Right lobe of liver (tissue), 6 donors: ENCODE measurements at regions not wholly inside any gene's neighbourhood (a gene's known extent, or its start where the extent isn't known, plus 50 kb on each side); places are given as distances from the start of the nearest gene placed in this dataset.

Source experiments
- ATAC-seq, 4 donors: fragments of 200-7000 bp; cut with Tn5 transposase; one replicate each; pipeline ENCODE4 v1.9.1; 2020; ENCODE audit warnings: mild to moderate bottlenecking in 4 of 4, moderate library complexity in 4 of 4
- DNase-seq, 3 donors: peaks; one replicate each; pipeline ENCODE4 v3.0.0-alpha.2; 2020
- H3K27ac ChIP-seq, 3 donors: fragments of 200-600 bp; one replicate each; pipeline ENCODE4 v1.8.0; 2022
- H3K27me3 ChIP-seq, 2 donors: fragments of 200-600 bp; one replicate each; pipeline ENCODE4 v1.8.0; 2022
- H3K36me3 ChIP-seq, 4 donors: fragments of 200-600 bp; sonication (generic) in 1 of 4; one replicate each; pipeline versions ENCODE4 v1.5.1 to v1.8.0; 2017 to 2022; ENCODE audit warnings: control low read depth in 1 of 4
- H3K4me1 ChIP-seq, 4 donors: fragments of 200-600 bp; sonication (generic) in 1 of 4; one replicate each; pipeline versions ENCODE4 v1.5.1 to v1.8.0; 2017 to 2022; ENCODE audit warnings: control low read depth in 1 of 4
- H3K4me3 ChIP-seq, 3 donors: fragments of 200-600 bp; one replicate each; pipeline ENCODE4 v1.8.0; 2022
- H3K9me3 ChIP-seq, 4 donors: fragments of 200-600 bp; sonication (generic) in 1 of 4; one replicate each; pipeline versions ENCODE4 v1.5.1 to v1.8.0; 2017 to 2022; ENCODE audit warnings: control low read depth in 1 of 4
- CTCF ChIP-seq, 4 donors: fragments of 200-600 bp in 3 of 4; fragments of 450-650 bp in 1 of 4; IDR thresholded peaks; one replicate each; pipeline versions ENCODE4 v1.5.1 to v1.8.0; 2016 to 2022; ENCODE audit warnings: antibody characterized with exemption in 4 of 4, mild to moderate bottlenecking in 2 of 4
- POLR2A ChIP-seq: fragments of 450-650 bp; IDR thresholded peaks from one replicate; pipeline ENCODE4 v1.6.1; 2017; ENCODE audit warnings: antibody characterized with exemption, mild to moderate bottlenecking
- WGBS: methylation state at CpG from one replicate; pipeline ENCODE4 v1.1.6; 2018; ENCODE audit warnings: low coverage, low lambda C conversion rate; ENCODE audit not compliant: insufficient coverage; ENCODE audit errors: missing lambda C conversion rate; 5-methylcytosine and 5-hydroxymethylcytosine counted together
- intact Hi-C, 2 donors: fragments of 100-400 bp; cut with DNase I; formaldehyde crosslinking; loops; one replicate each; pipeline versions ENCODE4 v1.11.2 to v1.14.1; 2022
- donor health status: DM: no; HTN: yes; CAD: no.
- donor health status: DM: no; HTN: no; CAD: no.
- donor health status: DM: no; HTN: no; CAD: no.
- donor health status: DM: no; HTN: yes; CAD: no.
- donor health status: DM: no; HTN: yes; CAD: no.

GRCh38 chr6:45783716-45784115 lies 231.9 kb downstream of the CLIC5 start:
- no peak overlapping the region for H3K4me3 ChIP-seq
- no peak for TF ChIP-seq CTCF (IDR thresholded peaks at IDR 0.05)
- TF ChIP-seq POLR2A = no peak
- no peaks in the 10 kb centered on the region for H3K4me1 ChIP-seq
- ATAC-seq (no peak), DNase-seq (no peak)
- no peaks in the 10 kb centered on the region for H3K9me3 ChIP-seq
- no peaks in the 10 kb centered on the region for H3K27me3 ChIP-seq
- H3K36me3 ChIP-seq = no peaks in the 10 kb centered on the region
- intact Hi-C loops = no loop called here
- 74% methylated on average over 5 of the region's 5 CpGs for WGBS
- H3K27ac ChIP-seq = no peak overlapping the region

DNA sequence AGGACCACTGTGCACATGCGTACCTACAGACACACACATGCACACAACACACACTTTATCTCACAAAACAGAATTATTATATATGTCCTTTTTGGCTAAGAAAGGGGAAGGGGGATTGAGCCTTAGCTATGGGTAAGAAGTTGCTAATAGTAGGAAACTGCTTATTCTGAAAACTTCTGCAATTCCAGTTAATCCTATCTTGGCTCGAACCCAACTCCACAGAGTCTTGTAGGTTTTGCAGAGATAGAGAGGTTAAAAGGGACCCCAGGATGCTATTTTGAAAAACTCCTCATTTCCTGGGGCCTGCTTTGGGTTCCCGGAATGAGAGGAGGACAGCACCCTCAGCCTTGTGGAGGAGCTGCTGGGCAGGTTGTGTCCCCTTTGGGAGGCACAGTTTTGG lies 233.8 kb downstream of the CLIC5 start:
- 81% methylated on average over 2 of the region's 3 CpGs for WGBS
- Histone ChIP-seq H3K4me1 (no peaks in the 10 kb centered on the region), H3K4me3 (no peak overlapping the region), H3K36me3 (no peaks in the 10 kb centered on the region), H3K27ac (no peak overlapping the region), H3K9me3 (no peaks in the 10 kb centered on the region), H3K27me3 (no peaks in the 10 kb centered on the region)
- TF ChIP-seq CTCF (IDR thresholded peaks at IDR 0.05) (no peak), POLR2A (no peak)
- ATAC-seq = no peak
- intact Hi-C loops = no loop called here
- no peak for DNase-seq

DNA sequence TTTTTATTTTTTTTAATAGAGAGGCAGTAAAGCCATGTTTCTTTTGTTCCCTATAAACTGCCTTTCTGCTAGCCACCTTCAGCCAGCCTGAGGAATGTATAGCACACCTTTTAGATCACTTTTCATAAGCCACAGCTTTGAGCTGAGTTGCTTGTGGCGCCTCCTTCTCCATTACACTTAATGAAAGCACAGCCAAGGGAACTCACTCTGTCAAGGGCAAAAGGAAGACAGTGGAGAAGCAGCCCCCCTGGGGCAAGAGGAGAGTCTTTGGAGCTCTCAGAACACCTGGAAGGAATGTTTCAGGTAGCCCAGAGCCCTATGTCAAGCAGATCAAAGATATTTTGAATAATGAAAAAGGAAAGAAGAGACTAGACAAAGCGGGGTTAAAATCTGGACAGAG lies 235.1 kb downstream of the CLIC5 start:
- H3K27me3 ChIP-seq = no peaks in the 10 kb centered on the region
- intact Hi-C loops = no loop called here
- no peak overlapping the region for H3K27ac ChIP-seq
- ATAC-seq (no peak), DNase-seq (no peak)
- H3K9me3 ChIP-seq = no peaks in the 10 kb centered on the region
- no peaks in the 10 kb centered on the region for H3K4me1 ChIP-seq
- H3K4me3 ChIP-seq = no peak overlapping the region
- TF ChIP-seq CTCF (IDR thresholded peaks at IDR 0.05) (no peak), POLR2A (no peak)
- 92% methylated on average over 2 of the region's 2 CpGs for WGBS
- H3K36me3 ChIP-seq = no peaks in the 10 kb centered on the region

DNA sequence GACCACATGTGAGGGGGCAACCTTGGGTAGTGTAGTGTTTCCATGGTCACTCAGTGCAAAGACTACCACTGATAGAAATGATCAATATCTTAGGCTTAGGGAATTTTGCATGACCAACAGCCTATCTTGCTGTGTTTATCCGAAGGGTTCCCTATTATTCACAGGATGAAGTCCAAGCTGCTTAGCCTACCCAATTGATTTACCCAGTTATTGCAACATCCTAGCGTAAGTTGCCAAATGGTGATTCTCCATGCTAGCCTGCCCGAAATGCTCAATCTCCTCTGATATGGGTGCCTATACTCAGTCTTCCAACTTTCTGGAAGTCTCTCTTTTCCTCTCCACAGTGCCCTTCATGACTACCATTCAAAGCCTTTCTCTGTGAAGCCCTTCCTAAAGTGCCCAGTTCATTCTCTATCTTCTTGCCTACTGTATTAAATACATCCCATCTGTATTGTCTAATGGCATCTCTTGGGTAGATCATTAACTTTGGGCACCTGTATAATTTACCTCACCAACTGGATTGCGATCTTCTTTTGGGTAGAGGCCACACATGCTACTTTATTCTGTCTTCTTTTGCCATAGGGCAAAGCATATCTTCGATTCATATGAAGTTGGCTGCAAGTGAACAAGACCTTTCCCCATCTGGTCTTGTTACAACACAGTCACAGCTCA lies 240.5 kb downstream of the CLIC5 start:
- no peaks in the 10 kb centered on the region for H3K4me1 ChIP-seq
- TF ChIP-seq CTCF (IDR thresholded peaks at IDR 0.05) (no peak), POLR2A (no peak)
- intact Hi-C loops = no loop called here
- ATAC-seq (peak; percentile 75 to 97 (median 96)), DNase-seq (no peak)
- WGBS = 53% methylated on average over 5 of the region's 5 CpGs
- H3K9me3 ChIP-seq = no peaks in the 10 kb centered on the region
- no peaks in the 10 kb centered on the region for H3K27me3 ChIP-seq
- no peak overlapping the region for H3K4me3 ChIP-seq
- H3K36me3 ChIP-seq = no peaks in the 10 kb centered on the region
- no peak overlapping the region for H3K27ac ChIP-seq

GRCh38 chr6:45773906-45774305 lies 241.8 kb downstream of the CLIC5 start:
- Histone ChIP-seq H3K27ac (no peak overlapping the region), H3K27me3 (no peaks in the 10 kb centered on the region), H3K36me3 (no peaks in the 10 kb centered on the region), H3K9me3 (no peaks in the 10 kb centered on the region), H3K4me3 (no peak overlapping the region), H3K4me1 (no peaks in the 10 kb centered on the region)
- TF ChIP-seq CTCF (IDR thresholded peaks at IDR 0.05) (no peak), POLR2A (no peak)
- 85% methylated on average over 3 of the region's 3 CpGs for WGBS
- ATAC-seq (no peak), DNase-seq (no peak)
- intact Hi-C loops = no loop called here
